Stimulated activated CD8-positive, alpha-beta memory T cell treated with anti-CD3 and anti-CD28 coated beads, Interleukin-12 subunit alpha, Interleukin-12 subunit beta, amount 100 ng/mL, for 24 hours (primary cell): ENCODE measurements at regions not wholly inside any gene's neighbourhood (a gene's known extent, or its start where the extent isn't known, plus 50 kb on each side); places are given as distances from the start of the nearest gene placed in this dataset.

Experiments used
- DNase-seq: peaks from one replicate; pipeline ENCODE4 v3.0.0-alpha.2; 2020; ENCODE audit errors: extremely low read depth

GRCh38 chr2:136468799-136469369, 296.5 kb upstream of the THSD7B start:
- no peak for DNase-seq

- no peak for DNase-seq
These were observed 312.8 kb upstream of the THSD7B start for GRCh38 chr2:136452528-136452927.

- no peak for DNase-seq
These were observed 316.2 kb upstream of the THSD7B start for GRCh38 chr2:136448986-136449780.

GRCh38 chr2:136448432-136448831, 316.9 kb upstream of the THSD7B start:
- DNase-seq = no peak

- DNase-seq = no peak
These were observed 321.0 kb upstream of the THSD7B start for GRCh38 chr2:136444323-136444722.

- no peak for DNase-seq
These were observed 321.7 kb upstream of the THSD7B start for GRCh38 chr2:136443661-136444060.

GRCh38 chr2:136441979-136442714, 323.2 kb upstream of the THSD7B start:
- no peak for DNase-seq

- DNase-seq = no peak
These were observed 321.2 kb upstream of the CXCR4 start for GRCh38 chr2:136439064-136439676.

GRCh38 chr2:136437461-136437860, 319.5 kb upstream of the CXCR4 start:
- no peak for DNase-seq

GRCh38 chr2:136436936-136437335, 319.0 kb upstream of the CXCR4 start:
- DNase-seq = no peak

GRCh38 chr2:136434251-136434715, 316.3 kb upstream of the CXCR4 start:
- DNase-seq = no peak

GRCh38 chr2:136433261-136433660, 315.3 kb upstream of the CXCR4 start:
- DNase-seq = no peak

GRCh38 chr2:136424112-136424511, 306.2 kb upstream of the CXCR4 start:
- DNase-seq = no peak

- DNase-seq = peak; percentile 51
These were observed 305.6 kb upstream of the CXCR4 start for GRCh38 chr2:136423516-136423996.

- DNase-seq = no peak
These were observed 304.6 kb upstream of the CXCR4 start for GRCh38 chr2:136422512-136422911.

GRCh38 chr2:136420346-136420745, 302.4 kb upstream of the CXCR4 start:
- no peak for DNase-seq

- no peak for DNase-seq
These were observed 294.0 kb upstream of the CXCR4 start for GRCh38 chr2:136411946-136412345.

- no peak for DNase-seq
These were observed 292.7 kb upstream of the CXCR4 start for GRCh38 chr2:136410673-136411072.

GRCh38 chr2:136408795-136409194, 290.8 kb upstream of the CXCR4 start:
- DNase-seq = no peak

- no peak for DNase-seq
These were observed 290.0 kb upstream of the CXCR4 start for GRCh38 chr2:136407952-136408318.

GRCh38 chr2:136407117-136407951, 289.4 kb upstream of the CXCR4 start:
- DNase-seq = no peak
